OCI-LY3 (cell line): ENCODE measurements at regions not wholly inside any gene's neighbourhood (a gene's known extent, or its start where the extent isn't known, plus 50 kb on each side); places are given as distances from the start of the nearest gene placed in this dataset.

Experiments used
- EZH2phosphoT487 ChIP-seq: fragments of 200-600 bp; shearing (Covaris generic); IDR thresholded peaks from 2 replicates; pipeline ENCODE4 v1.6.1; 2018; ENCODE audit warnings: antibody characterized with exemption, mixed run types, low read depth
- TF ChIP-seq, protein P1 (sequence below): fragments of 200-600, 300-600 bp; sonication (generic); IDR thresholded peaks from 2 replicates; pipeline ENCODE4 v1.5.1; 2014; ENCODE audit warnings: antibody characterized with exemption, low read length, low read depth

DNA sequence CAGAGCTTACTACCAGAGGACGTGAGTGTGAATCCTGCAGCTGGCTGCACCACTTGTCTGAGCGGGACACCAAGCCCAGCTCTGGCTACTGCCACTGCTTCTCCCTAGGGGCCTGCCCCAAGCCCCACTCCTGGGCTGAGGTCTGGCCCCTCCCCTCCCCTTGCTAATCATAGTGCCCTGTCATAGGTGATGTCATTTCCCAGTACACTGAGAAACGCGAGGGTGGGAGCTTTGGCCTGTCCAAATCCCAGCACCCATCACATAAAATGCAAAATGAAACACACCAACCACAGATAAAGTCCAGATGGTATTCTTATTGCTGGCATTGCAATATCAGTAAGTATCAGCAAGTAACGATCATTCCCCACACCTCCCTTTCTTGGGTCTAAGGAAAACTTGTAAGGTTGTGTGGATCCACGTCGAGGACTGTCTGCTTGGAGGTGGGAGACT is 77.7 kb downstream of the TOMM20 start:
- TF ChIP-seq, protein P1, sequence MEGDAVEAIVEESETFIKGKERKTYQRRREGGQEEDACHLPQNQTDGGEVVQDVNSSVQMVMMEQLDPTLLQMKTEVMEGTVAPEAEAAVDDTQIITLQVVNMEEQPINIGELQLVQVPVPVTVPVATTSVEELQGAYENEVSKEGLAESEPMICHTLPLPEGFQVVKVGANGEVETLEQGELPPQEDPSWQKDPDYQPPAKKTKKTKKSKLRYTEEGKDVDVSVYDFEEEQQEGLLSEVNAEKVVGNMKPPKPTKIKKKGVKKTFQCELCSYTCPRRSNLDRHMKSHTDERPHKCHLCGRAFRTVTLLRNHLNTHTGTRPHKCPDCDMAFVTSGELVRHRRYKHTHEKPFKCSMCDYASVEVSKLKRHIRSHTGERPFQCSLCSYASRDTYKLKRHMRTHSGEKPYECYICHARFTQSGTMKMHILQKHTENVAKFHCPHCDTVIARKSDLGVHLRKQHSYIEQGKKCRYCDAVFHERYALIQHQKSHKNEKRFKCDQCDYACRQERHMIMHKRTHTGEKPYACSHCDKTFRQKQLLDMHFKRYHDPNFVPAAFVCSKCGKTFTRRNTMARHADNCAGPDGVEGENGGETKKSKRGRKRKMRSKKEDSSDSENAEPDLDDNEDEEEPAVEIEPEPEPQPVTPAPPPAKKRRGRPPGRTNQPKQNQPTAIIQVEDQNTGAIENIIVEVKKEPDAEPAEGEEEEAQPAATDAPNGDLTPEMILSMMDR: no peak
- no peak for TF ChIP-seq EZH2phosphoT487
